DMS 273 (cell line): ENCODE measurements at regions not wholly inside any gene's neighbourhood (a gene's known extent, or its start where the extent isn't known, plus 50 kb on each side); places are given as distances from the start of the nearest gene placed in this dataset.

Experiments
- DNase-seq: peaks from one replicate; lab custom pipeline; 2025; ENCODE audit not compliant: unreplicated experiment; lab: John Stamatoyannopoulos, UW

DNA sequence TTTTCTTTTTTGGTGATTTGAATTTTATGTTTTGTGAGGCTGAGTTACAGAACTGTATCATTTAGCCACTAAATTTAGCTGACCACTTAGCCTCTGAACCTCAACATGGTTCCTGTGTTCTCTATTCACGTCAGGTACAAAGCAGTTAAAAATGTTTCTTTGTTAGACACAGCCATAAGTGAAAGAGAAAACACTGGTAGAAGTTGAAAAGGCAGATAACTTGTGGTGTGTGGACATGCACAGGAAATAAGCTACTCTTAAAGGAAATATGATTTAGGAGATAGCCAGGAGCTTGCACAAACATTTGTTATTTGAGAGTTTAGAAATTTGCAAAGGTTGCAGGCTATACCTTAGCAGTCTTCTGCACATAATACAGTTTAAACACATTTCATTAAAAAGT, 171.0 kb upstream of the RPS6KA3 start:
- DNase-seq = no peak

GRCh38 chrX:20435913-20436312, 169.2 kb upstream of the RPS6KA3 start:
- DNase-seq = no peak

DNA sequence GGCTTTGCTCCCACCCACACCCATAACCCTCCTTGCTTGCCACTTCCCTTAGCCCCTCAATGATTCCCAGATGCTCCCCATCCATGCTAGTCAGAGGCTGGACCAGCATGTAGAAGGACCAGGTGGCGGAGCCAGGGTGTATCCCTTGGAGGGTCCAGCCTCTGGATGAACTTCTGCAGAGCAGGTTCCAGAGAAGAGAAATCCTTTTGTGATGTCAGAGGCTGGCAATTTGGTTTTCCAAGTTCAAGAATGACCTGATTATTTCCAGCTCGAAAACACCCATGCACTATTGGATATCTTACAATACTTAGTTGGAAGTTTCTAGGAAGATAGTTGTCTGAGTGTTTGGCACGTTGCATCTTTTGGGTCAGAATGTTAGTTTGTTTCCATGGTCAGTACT, 168.3 kb upstream of the RPS6KA3 start:
- DNase-seq = no peak

DNA sequence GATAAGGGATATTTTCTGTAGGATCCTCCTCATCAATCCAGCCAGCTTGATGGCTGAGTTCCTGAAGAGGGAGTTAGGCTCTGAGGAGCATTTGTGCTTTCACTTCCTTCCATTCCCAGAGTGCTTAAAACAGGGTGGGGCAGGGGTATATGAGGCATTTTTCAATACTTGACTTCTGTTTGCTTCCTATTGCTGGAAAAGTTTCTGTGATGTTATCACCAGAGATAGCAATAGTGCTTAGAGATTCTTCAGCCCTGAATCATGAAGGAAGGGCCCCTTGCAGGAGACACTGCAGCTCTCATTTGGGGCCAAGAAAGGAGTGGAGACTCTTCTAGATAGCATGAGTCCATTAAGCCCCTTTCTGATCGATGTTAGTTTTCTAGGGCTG, 166.7 kb upstream of the RPS6KA3 start:
- no peak for DNase-seq

GRCh38 chrX:20432746-20433387, 166.2 kb upstream of the RPS6KA3 start:
- no peak for DNase-seq

- DNase-seq = no peak
Measured at GRCh38 chrX:20432048-20432447, 165.3 kb upstream of the RPS6KA3 start.

GRCh38 chrX:20431486-20431885, 164.8 kb upstream of the RPS6KA3 start:
- no peak for DNase-seq

GRCh38 chrX:20427173-20427770, 160.6 kb upstream of the RPS6KA3 start:
- DNase-seq = no peak

DNA sequence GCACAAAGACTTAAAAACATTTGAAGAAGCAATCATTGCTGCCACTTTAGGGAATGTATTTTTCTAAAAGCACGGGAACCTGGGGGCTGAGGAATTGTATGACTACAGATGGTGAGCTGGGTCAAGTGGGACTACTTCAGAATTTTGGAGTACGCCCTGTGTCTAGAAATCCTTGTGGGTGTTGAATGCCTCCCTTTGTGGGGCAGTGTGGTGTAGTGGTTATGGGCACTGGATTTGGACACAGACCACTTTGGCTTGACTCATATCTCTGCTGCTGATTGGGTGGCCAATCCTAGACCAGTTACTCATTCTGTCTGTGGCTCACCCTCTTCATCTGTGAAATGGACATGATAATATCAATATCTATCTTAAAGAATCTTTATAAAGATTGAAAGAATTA, 155.0 kb upstream of the RPS6KA3 start:
- DNase-seq = no peak

GRCh38 chrX:20421275-20421674, 154.6 kb upstream of the RPS6KA3 start:
- no peak for DNase-seq

- DNase-seq = no peak
Measured at GRCh38 chrX:20420058-20420457, 153.3 kb upstream of the RPS6KA3 start.

GRCh38 chrX:20418379-20419150, 151.9 kb upstream of the RPS6KA3 start:
- no peak for DNase-seq

GRCh38 chrX:20414762-20415445, 148.2 kb upstream of the RPS6KA3 start:
- no peak for DNase-seq

DNA sequence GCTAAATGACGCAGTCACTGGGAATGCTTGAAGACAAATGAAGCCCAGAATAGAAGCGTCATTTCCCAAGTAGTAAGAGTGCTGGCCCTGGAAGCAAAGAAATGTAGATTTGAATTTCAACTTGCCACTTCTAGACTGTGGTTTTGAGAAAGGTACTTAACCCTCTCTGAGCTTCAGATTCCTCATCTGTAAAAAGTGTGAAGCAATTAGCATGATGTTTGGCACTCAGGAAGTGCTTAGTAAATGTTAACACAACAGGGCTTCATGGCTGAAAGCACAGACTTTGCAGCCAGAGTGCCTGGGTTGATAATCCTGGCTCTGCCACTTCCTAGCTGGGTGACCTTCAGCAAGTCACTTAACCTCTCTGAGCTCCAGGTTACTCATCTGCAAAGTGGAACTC, 147.4 kb upstream of the RPS6KA3 start:
- no peak for DNase-seq

DNA sequence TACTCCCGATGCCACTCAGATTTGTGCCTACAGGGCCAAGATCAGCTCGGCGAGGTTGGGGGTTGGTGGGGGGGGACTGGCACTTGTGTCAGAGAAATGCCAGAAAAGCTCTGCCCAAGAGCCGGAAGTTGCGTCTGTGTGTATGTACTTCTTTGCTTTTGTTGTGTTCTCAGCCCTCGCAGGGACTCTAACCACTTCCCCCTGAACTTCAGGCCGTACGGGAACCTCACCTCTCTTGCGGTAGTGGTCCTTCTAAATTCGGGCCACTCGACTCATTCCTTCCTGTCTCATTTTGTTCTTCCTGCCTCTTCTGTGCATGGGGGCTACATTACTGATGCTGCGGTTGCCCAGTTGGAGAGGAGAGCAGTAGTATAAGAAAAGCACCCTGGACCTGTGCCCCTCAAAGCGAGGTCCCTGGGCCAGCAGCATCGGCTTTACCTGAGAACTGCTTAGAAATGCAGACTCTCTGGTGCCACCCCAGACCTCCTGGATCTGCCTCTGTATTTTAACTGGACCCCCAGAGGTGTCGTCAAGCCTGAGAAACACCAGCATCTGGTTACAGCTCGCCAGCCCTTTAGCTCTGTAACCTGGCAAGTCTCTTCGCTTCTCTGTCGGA, 146.3 kb upstream of the RPS6KA3 start:
- DNase-seq = no peak

GRCh38 chrX:20410540-20410939, 143.8 kb upstream of the RPS6KA3 start:
- DNase-seq = no peak

DNA sequence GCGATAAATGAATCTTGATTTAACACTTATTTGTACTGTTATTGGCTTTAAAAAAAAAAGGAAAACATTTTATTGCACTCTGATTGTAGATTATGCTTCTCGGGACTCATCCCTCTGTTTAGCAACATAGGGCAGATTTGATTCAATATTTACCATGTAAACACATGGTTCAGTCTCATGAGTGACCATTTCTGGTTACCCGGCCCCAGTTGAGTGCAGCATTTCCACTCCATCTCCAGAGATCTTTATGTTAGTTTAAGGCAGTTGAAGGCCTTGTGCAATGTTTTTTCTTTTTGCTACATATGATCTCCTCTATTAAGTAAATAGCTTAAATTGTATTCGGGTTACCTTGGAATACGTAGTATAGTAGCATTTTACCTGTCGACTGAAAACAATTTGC, 143.3 kb upstream of the RPS6KA3 start:
- DNase-seq = no peak

DNA sequence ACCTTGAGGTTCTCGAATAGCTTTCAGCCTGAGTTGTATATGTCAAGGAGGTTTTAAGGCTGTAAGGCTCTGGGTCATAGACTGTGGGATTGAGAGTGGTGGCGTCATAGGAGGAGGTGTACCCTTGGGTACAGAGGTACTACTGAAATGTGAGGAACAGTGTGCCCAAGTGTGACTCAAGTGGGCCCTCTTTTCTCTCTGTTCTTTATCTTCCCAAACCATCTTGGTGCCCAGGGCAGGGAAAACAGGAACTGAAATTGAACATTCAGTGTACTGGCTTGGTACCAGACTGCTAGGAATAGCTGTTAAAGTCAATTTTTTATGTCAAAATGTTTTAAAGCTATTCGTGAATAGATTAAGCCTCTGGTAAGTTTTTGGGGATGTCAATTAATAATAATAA, 136.2 kb upstream of the RPS6KA3 start:
- DNase-seq = no peak

DNA sequence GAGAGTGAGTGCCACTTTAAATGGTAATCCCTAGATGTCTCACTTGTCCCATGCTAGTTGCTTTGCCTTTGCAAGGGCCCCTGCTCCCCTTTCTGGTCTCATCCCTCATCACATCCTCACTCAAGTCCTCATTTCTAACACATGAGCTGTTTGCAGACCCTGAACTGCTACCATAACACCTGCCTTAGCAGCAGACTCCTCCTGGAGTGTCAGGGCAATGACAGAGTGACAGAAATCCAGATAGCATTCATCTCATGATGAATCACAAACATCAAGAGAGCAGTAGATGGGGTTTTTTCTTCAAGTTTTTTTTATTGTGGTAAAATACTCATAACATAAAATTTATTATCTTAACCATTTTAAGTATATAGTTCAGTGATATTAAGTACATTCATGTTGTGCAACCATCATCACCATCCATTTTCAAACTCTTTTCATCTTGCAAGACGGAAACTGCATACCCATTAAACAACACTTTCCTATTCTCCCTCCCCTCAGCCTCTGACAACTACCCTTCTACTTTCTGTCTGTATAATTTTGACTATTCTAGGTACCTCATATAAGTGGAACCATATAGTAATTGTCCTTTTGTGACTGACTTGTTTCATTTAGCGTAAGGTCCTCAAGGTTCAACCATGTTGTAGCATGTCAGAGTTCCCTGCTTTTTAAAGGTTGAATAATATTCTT, 133.2 kb upstream of the RPS6KA3 start:
- DNase-seq = no peak

GRCh38 chrX:20397587-20397986, 130.9 kb upstream of the RPS6KA3 start:
- DNase-seq = no peak

GRCh38 chrX:20394451-20394850, 127.7 kb upstream of the RPS6KA3 start:
- DNase-seq = no peak
